ENCODE measurements at regions not wholly inside any gene's neighbourhood (a gene's known extent, or its start where the extent isn't known, plus 50 kb on each side); places are given as distances from the start of the nearest gene placed in this dataset.

DNA sequence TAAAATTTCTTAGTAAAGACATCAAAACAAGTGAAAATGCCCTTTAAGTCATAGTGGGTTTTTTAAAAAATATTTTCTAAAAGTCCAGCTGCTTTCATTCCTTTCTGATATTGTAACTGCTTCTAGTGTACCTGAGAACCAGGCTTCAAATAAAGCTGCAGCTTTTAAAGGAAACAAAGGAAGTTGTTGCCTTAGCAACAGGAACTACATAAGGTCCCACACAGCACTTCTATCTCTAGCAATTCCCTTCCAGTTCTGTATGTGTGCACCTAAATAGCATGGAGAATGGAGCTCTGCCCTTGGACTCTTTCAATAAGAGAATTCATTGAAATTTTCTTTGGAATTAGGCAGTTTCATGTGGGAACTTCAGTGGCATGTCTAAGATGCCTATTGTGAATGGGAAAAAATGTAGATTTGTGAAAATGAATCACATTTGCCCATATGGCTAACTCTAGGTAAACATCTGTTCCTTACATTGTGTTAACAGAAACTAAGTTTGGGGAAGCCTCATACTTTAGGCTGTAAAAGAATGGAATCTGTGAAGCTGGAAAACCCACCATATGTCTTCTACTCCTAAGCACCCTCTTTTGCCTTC is 206.4 kb downstream of the KIF2B start:
- no peaks in the 10 kb centered on the region for H3K27me3 ChIP-seq (ENCODE audit: control insufficient read depth in 1 of 2, insufficient read depth in 1 of 2, low read length in 2 of 2)
- H4K8ac ChIP-seq (ENCODE audit: low read length), result no peak overlapping the region
- H3K36me3 ChIP-seq (ENCODE audit: control insufficient read depth in 1 of 2, insufficient read depth in 2 of 2, low read depth in 1 of 2, low read length in 2 of 2), result no peaks in the 10 kb centered on the region
- H3K4ac ChIP-seq (ENCODE audit: low read depth in 1 of 2, low read length in 2 of 2), result no peak overlapping the region
- no peaks in the 10 kb centered on the region for H3K79me1 ChIP-seq (replicated peaks; ENCODE audit: low read length, poor library complexity, severe bottlenecking)
- no peak overlapping the region for H2BK15ac ChIP-seq (ENCODE audit: low read depth, poor library complexity, severe bottlenecking)
- no peak overlapping the region for H2AK5ac ChIP-seq (ENCODE audit: low read length, severe bottlenecking)
- no peak overlapping the region for H3K27ac ChIP-seq (ENCODE audit: low read length, poor library complexity, severe bottlenecking)
- H3K4me3 ChIP-seq (ENCODE audit: insufficient read depth in 1 of 2, low read depth in 1 of 2, low read length in 2 of 2), result no peak overlapping the region
- H2BK12ac ChIP-seq (ENCODE audit: low read length in 2 of 2), result no peak overlapping the region
- no peak overlapping the region for H4K91ac ChIP-seq (ENCODE audit: low read length)
- no peak overlapping the region for H3K23ac ChIP-seq (ENCODE audit: low read length in 2 of 2)
- H2AFZ ChIP-seq (ENCODE audit: low read depth, low read length), result no peak overlapping the region
- H3K4me1 ChIP-seq (ENCODE audit: control insufficient read depth, insufficient read depth, low read depth, low read length), result no peaks in the 10 kb centered on the region
- no peak overlapping the region for H2BK120ac ChIP-seq (ENCODE audit: low read depth, low read length)
- DNase-seq, result no peak
- H3K9ac ChIP-seq (ENCODE audit: low read length), result no peak overlapping the region
- H3K14ac ChIP-seq (ENCODE audit: low read length in 2 of 2), result no peak overlapping the region
- no peak overlapping the region for H3K4me2 ChIP-seq (ENCODE audit: low read length, poor library complexity, severe bottlenecking)
- no peak overlapping the region for H3K18ac ChIP-seq (ENCODE audit: low read depth in 1 of 2, low read length in 2 of 2)
- peaks cover 13% of the 10 kb centered on the region for H3K9me3 ChIP-seq (ENCODE audit: control insufficient read depth, low read length)
- H2BK5ac ChIP-seq (ENCODE audit: low read depth, low read length, poor library complexity, severe bottlenecking), result no peak overlapping the region

DNA sequence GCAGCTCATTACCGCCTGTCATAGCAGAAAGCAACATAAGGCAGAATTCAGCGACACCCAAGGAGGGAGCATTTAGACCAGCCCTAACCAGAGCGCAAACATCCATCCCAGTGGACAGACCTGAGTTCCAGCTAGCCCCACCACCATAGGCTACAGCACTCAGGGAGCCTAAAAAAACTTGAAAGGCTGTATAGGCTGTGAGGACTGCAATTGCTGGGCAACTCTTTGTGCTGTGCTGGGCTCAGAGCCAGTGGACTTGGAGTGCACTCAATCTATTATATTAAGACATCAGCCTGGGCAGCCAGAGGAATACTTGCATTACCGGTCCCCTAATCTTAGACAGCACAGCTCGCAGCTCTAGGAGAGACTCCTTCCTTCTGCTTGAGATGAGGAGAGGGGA is 207.3 kb downstream of the KIF2B start:
- Histone ChIP-seq H2AK5ac (ENCODE audit: low read length, severe bottlenecking) (no peak overlapping the region), H2BK15ac (ENCODE audit: low read depth, poor library complexity, severe bottlenecking) (no peak overlapping the region), H3K4me1 (ENCODE audit: control insufficient read depth, insufficient read depth, low read depth, low read length) (no peaks in the 10 kb centered on the region), H3K27me3 (ENCODE audit: control insufficient read depth in 1 of 2, insufficient read depth in 1 of 2, low read length in 2 of 2) (no peaks in the 10 kb centered on the region), H3K9ac (ENCODE audit: low read length) (no peak overlapping the region), H3K4me2 (ENCODE audit: low read length, poor library complexity, severe bottlenecking) (no peak overlapping the region), H2AFZ (ENCODE audit: low read depth, low read length) (no peak overlapping the region), H3K36me3 (ENCODE audit: control insufficient read depth in 1 of 2, insufficient read depth in 2 of 2, low read depth in 1 of 2, low read length in 2 of 2) (no peaks in the 10 kb centered on the region), H2BK5ac (ENCODE audit: low read depth, low read length, poor library complexity, severe bottlenecking) (no peak overlapping the region), H3K23ac (ENCODE audit: low read length in 2 of 2) (no peak overlapping the region), H2BK120ac (ENCODE audit: low read depth, low read length) (no peak overlapping the region), H3K79me1 (replicated peaks; ENCODE audit: low read length, poor library complexity, severe bottlenecking) (no peaks in the 10 kb centered on the region), H3K18ac (ENCODE audit: low read depth in 1 of 2, low read length in 2 of 2) (no peak overlapping the region), H4K8ac (ENCODE audit: low read length) (no peak overlapping the region), H3K4me3 (ENCODE audit: insufficient read depth in 1 of 2, low read depth in 1 of 2, low read length in 2 of 2) (no peak overlapping the region), H3K9me3 (ENCODE audit: control insufficient read depth, low read length) (peaks cover 13% of the 10 kb centered on the region), H2BK12ac (ENCODE audit: low read length in 2 of 2) (no peak overlapping the region), H3K27ac (ENCODE audit: low read length, poor library complexity, severe bottlenecking) (no peak overlapping the region), H4K91ac (ENCODE audit: low read length) (no peak overlapping the region), H3K14ac (ENCODE audit: low read length in 2 of 2) (no peak overlapping the region), H3K4ac (ENCODE audit: low read depth in 1 of 2, low read length in 2 of 2) (no peak overlapping the region)
- DNase-seq, result no peak
- 92% methylated on average over 4 of the region's 5 CpGs for WGBS

DNA sequence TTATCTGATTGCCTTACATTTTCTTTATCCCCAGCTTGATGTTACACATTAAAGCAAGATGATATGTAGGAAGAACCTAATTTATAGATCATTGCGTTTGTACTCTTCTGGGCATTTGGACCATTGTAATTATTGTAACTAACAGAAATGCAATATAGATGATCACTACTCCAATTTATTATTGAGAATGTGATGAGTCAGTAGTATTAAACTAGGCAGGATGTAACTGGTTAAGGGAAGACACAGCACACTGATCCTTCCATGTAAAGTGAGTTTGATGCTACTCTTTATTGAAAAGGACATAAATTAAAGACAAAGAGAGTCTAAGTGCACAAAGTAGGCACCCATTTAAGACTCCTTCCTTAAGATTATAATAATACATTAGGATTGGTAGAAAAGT is 223.8 kb downstream of the KIF2B start:
- H4K8ac ChIP-seq (ENCODE audit: low read length), result no peak overlapping the region
- no CpG with 5 or more reads among the region's 1 CpG for WGBS
- H2BK15ac ChIP-seq (ENCODE audit: low read depth, poor library complexity, severe bottlenecking), result no peak overlapping the region
- no peaks in the 10 kb centered on the region for H3K4me1 ChIP-seq (ENCODE audit: control insufficient read depth, insufficient read depth, low read depth, low read length)
- no peak overlapping the region for H3K27ac ChIP-seq (ENCODE audit: low read length, poor library complexity, severe bottlenecking)
- no peak overlapping the region for H3K14ac ChIP-seq (ENCODE audit: low read length in 2 of 2)
- H3K18ac ChIP-seq (ENCODE audit: low read depth in 1 of 2, low read length in 2 of 2), result no peak overlapping the region
- no peaks in the 10 kb centered on the region for H3K79me1 ChIP-seq (replicated peaks; ENCODE audit: low read length, poor library complexity, severe bottlenecking)
- H2BK12ac ChIP-seq (ENCODE audit: low read length in 2 of 2), result no peak overlapping the region
- H4K91ac ChIP-seq (ENCODE audit: low read length), result no peak overlapping the region
- no peak overlapping the region for H3K4me3 ChIP-seq (ENCODE audit: insufficient read depth in 1 of 2, low read depth in 1 of 2, low read length in 2 of 2)
- H2AK5ac ChIP-seq (ENCODE audit: low read length, severe bottlenecking), result no peak overlapping the region
- no peak overlapping the region for H2BK5ac ChIP-seq (ENCODE audit: low read depth, low read length, poor library complexity, severe bottlenecking)
- H2BK120ac ChIP-seq (ENCODE audit: low read depth, low read length), result no peak overlapping the region
- no peak overlapping the region for H3K4ac ChIP-seq (ENCODE audit: low read depth in 1 of 2, low read length in 2 of 2)
- no peak overlapping the region for H3K4me2 ChIP-seq (ENCODE audit: low read length, poor library complexity, severe bottlenecking)
- H2AFZ ChIP-seq (ENCODE audit: low read depth, low read length), result no peak overlapping the region
- DNase-seq, result no peak
- H3K9me3 ChIP-seq (ENCODE audit: control insufficient read depth, low read length), result peaks cover 31% of the 10 kb centered on the region
- no peaks in the 10 kb centered on the region for H3K27me3 ChIP-seq (ENCODE audit: control insufficient read depth in 1 of 2, insufficient read depth in 1 of 2, low read length in 2 of 2)
- H3K36me3 ChIP-seq (ENCODE audit: control insufficient read depth in 1 of 2, insufficient read depth in 2 of 2, low read depth in 1 of 2, low read length in 2 of 2), result no peaks in the 10 kb centered on the region
- no peak overlapping the region for H3K9ac ChIP-seq (ENCODE audit: low read length)
- no peak overlapping the region for H3K23ac ChIP-seq (ENCODE audit: low read length in 2 of 2)

DNA sequence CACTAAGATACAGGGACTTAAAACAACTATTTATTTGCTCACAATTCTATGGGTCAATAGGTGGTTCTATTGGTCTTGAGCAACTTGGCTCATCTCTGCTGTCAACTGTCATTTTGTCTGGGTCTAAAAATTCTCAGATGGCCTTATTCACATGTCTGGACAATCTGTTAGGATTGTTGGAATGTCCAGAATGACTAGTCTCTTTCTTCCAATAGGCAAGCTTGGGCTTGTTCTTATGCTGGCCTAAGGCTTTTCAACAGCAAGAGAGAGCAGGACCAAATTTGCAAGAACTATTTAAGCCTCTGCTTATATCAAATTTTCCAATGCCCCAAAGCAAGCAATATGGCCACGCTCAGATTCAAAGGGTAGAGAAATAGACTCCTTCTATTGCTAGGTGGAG is 240.9 kb downstream of the KIF2B start:
- H4K91ac ChIP-seq (ENCODE audit: low read length), result no peak overlapping the region
- H2BK5ac ChIP-seq (ENCODE audit: low read depth, low read length, poor library complexity, severe bottlenecking), result no peak overlapping the region
- no peak overlapping the region for H3K4me3 ChIP-seq (ENCODE audit: insufficient read depth in 1 of 2, low read depth in 1 of 2, low read length in 2 of 2)
- H3K4ac ChIP-seq (ENCODE audit: low read depth in 1 of 2, low read length in 2 of 2), result no peak overlapping the region
- peaks cover 29% of the 10 kb centered on the region for H3K9me3 ChIP-seq (ENCODE audit: control insufficient read depth, low read length)
- DNase-seq, result no peak
- H3K23ac ChIP-seq (ENCODE audit: low read length in 2 of 2), result no peak overlapping the region
- no peak overlapping the region for H3K14ac ChIP-seq (ENCODE audit: low read length in 2 of 2)
- H3K4me2 ChIP-seq (ENCODE audit: low read length, poor library complexity, severe bottlenecking), result no peak overlapping the region
- no peak overlapping the region for H2BK12ac ChIP-seq (ENCODE audit: low read length in 2 of 2)
- H2BK120ac ChIP-seq (ENCODE audit: low read depth, low read length), result no peak overlapping the region
- no peak overlapping the region for H3K18ac ChIP-seq (ENCODE audit: low read depth in 1 of 2, low read length in 2 of 2)
- no peak overlapping the region for H2AK5ac ChIP-seq (ENCODE audit: low read length, severe bottlenecking)
- H3K9ac ChIP-seq (ENCODE audit: low read length), result no peak overlapping the region
- H3K36me3 ChIP-seq (ENCODE audit: control insufficient read depth in 1 of 2, insufficient read depth in 2 of 2, low read depth in 1 of 2, low read length in 2 of 2), result no peaks in the 10 kb centered on the region
- no CpG with 5 or more reads among the region's 1 CpG for WGBS
- no peaks in the 10 kb centered on the region for H3K27me3 ChIP-seq (ENCODE audit: control insufficient read depth in 1 of 2, insufficient read depth in 1 of 2, low read length in 2 of 2)
- H2AFZ ChIP-seq (ENCODE audit: low read depth, low read length), result no peak overlapping the region
- H3K4me1 ChIP-seq (ENCODE audit: control insufficient read depth, insufficient read depth, low read depth, low read length), result no peaks in the 10 kb centered on the region
- no peak overlapping the region for H2BK15ac ChIP-seq (ENCODE audit: low read depth, poor library complexity, severe bottlenecking)
- no peak overlapping the region for H4K8ac ChIP-seq (ENCODE audit: low read length)
- no peaks in the 10 kb centered on the region for H3K79me1 ChIP-seq (replicated peaks; ENCODE audit: low read length, poor library complexity, severe bottlenecking)
- H3K27ac ChIP-seq (ENCODE audit: low read length, poor library complexity, severe bottlenecking), result no peak overlapping the region
